ENCODE measurements at regions not wholly inside any gene's neighbourhood (a gene's known extent, or its start where the extent isn't known, plus 50 kb on each side); places are given as distances from the start of the nearest gene placed in this dataset.

- TF ChIP-seq GATA3 (IDR thresholded peaks at IDR 0.05; ENCODE audit: low read depth, low read length) (no peak), GATA2 (IDR thresholded peaks at IDR 0.05; ENCODE audit: low read depth, low read length) (no peak)
Observed at GRCh38 chr7:40918701-40919271, 784.0 kb downstream of the SUGCT start.
